T-helper 1 cell (primary cell): ENCODE measurements at regions not wholly inside any gene's neighbourhood (a gene's known extent, or its start where the extent isn't known, plus 50 kb on each side); places are given as distances from the start of the nearest gene placed in this dataset.

Source experiments
- DNase-seq, 5 donors: peaks; one replicate each; pipeline ENCODE4 v3.0.0-alpha.2; 2012 to 2020

DNA sequence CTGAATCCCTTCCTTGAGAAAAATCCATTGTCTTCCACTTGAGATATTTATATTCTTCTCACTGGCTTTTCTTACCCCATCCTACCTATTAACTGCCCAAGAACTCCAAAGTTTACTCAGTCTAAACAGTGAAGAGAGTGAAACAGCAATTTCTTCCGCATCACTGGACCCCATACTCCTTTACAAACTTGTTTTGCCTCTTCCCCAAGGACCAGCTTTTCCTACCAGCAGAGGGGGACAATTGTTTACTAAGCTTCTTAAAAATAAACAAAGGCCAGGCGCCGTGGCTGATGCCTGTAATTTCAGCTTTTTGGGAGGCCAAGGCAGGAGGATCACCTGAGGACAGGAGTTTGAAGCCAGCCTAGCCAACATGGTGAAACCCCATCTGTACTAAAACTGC lies 52.0 kb downstream of the LRATD1 start:
- DNase-seq, result no peak

GRCh38 chr2:14690926-14691325 lies 58.4 kb downstream of the LRATD1 start:
- no peak for DNase-seq

- DNase-seq, result no peak
Measured at GRCh38 chr2:14693874-14694273, 61.4 kb downstream of the LRATD1 start.

GRCh38 chr2:14700753-14701152 lies 68.2 kb downstream of the LRATD1 start:
- DNase-seq, result no peak

DNA sequence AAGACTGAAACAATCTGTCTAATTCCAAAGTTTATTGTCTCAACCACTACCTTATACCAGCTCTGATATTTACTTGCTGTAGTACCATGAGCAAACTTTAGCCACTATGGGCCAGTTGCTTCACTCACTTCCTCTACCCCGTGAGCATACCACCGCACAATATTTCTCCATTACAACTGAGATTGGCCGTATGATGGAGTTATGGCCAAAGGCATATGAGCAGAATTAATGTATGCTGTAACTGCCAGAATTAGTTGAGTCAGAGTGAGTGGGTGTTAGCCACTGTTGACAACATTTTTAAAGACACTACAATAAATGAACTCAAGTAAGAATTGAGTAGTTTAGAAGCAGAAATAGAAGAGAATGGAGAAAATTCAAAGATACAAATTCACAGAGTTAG lies 69.7 kb downstream of the LRATD1 start:
- no peak for DNase-seq

DNA sequence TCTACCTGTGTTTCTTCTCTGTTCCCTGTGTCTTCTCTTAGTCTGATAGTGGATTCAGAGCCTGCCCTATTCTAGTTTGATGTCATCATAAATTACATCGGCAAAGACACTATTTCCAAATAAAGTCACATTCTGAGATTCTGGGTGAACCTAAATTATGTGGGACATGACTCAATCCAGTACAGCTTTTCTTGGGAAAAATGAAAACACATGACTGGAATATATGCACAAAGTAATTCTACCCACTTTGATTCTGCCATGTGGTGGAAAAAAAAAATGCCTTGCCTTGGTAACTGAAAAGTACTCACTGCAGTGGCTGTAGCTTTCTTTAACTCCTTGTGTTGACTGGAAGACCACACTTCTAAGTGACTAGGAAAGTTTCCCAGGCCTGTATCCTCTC lies 73.7 kb downstream of the LRATD1 start:
- DNase-seq, result no peak

GRCh38 chr2:14712111-14712510 lies 79.6 kb downstream of the LRATD1 start:
- DNase-seq, result no peak

GRCh38 chr2:14713248-14713647 lies 80.7 kb downstream of the LRATD1 start:
- no peak for DNase-seq

DNA sequence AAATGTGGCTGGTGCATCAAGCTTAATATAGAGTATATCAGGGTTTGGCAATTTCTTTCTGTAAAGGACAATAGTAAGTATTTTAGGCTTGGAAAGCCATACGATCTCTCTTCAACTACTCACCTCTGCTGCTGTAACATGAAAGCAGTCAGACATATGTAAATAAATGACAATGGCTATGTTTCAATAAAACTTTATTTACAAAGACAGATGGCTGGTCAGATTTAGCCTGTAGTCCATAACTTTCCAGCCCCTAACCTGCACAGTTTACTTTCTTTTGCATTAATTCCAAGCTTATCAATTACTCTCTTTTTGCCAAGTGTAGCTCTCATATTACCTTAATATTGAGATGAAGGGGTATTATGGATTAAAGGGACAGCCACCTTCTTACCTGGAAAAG lies 83.1 kb downstream of the LRATD1 start:
- no peak for DNase-seq

GRCh38 chr2:14716319-14716718 lies 83.8 kb downstream of the LRATD1 start:
- DNase-seq, result no peak

DNA sequence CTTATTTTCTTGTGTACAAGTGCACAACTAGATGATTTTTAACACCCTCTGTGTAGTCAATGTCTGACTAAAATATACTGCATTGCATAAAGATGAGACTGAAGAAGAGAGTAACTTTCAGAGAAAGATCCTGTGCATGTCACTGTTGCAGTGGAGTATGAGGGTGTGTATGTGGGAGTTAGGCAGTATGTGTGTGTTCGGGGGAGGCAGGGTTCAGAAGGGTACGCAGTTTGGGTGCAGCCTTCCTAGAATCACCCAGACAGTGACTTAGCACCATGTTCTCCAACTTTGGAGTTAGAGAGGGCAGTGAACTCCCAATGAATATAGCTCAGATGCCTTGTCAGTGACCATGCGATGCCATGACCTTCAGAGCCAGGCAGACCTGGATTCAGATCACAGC lies 84.6 kb downstream of the LRATD1 start:
- DNase-seq, result no peak

- DNase-seq, result no peak
Measured at GRCh38 chr2:14720319-14720718, 87.8 kb downstream of the LRATD1 start.

DNA sequence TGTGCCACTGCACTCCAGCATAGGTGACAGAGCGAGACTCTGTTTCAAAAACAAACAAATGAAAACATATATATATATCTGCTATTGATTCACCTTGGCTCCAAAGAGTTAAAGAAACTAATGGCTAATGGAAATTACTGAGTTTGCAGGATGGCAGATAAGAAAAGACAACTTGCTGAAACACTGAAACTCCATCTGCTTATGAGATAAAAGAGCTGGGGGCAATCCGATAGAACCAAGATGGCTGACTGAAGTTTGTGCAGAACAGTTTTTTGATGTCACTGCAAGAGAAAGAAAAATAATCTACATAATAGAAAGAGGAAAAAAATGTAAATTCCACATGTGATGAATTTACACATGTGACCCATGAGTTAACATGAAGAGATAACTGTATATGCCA lies 88.2 kb downstream of the LRATD1 start:
- no peak for DNase-seq

- no peak for DNase-seq
Measured at GRCh38 chr2:14722904-14723570, 90.5 kb downstream of the LRATD1 start.

GRCh38 chr2:14723684-14724083 lies 91.2 kb downstream of the LRATD1 start:
- no peak for DNase-seq

- no peak for DNase-seq
Measured at GRCh38 chr2:14735696-14736095, 103.2 kb downstream of the LRATD1 start.

- no peak for DNase-seq
Measured at GRCh38 chr2:14737201-14737600, 104.7 kb downstream of the LRATD1 start.

- DNase-seq, result no peak
Measured at GRCh38 chr2:14743861-14744260, 111.3 kb downstream of the LRATD1 start.

- no peak for DNase-seq
Measured at GRCh38 chr2:14745288-14746076, 113.0 kb downstream of the LRATD1 start.

DNA sequence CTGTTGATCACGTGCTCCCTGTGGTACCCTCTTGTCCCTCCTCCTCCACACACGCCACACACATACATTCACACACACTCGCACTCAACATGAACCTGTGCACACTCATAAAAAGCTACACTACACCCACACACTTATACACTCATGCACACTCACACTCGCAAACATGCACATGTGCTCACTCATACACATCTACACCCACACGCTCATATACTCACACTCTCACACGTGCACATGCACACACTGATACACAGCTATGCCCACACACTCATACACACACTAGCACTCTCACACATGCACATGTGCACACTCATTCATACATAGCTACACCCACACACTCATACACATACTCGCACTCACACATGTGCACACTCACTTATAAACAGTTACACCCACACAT lies 113.6 kb downstream of the LRATD1 start:
- no peak for DNase-seq

- DNase-seq, result no peak
Measured at GRCh38 chr2:14747447-14747846, 114.9 kb downstream of the LRATD1 start.

DNA sequence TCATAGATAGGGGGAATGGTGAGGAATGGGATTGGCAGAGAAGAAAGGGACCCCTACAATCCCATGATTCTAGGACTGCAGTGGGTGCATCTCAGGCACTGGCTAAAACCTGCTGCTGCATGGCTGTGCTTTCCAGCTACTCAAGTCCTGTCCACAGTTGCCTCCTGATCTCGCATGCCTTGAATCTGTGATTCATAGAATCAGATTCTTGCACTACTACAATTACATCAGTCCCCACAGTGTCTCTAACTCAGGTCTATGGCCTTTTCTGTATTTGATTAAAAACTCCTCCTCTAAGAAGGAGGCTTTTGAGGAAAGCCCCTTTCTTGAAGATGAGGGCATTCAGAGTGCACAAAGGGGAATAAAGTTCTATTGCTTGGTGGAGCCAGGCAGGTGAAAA lies 117.4 kb downstream of the LRATD1 start:
- no peak for DNase-seq

DNA sequence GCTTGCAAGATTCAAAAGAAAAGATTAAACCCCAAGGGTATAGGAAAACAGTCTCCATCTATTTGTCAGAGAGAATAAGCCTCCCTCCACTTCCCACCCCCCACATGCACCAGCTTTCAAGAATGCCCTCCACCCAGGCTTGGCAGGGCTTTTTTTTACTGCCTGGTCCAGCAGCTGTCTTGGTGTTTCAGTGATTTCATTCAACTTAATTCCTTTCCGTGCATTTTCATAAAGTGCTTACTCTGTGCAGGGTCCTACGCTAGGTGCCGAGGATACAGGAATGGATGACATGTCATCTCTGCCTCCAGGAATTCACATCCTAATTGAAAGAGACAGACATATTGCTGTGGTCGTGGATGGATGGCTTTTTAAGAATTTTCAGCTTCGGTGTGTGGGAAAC lies 117.9 kb downstream of the LRATD1 start:
- no peak for DNase-seq

DNA sequence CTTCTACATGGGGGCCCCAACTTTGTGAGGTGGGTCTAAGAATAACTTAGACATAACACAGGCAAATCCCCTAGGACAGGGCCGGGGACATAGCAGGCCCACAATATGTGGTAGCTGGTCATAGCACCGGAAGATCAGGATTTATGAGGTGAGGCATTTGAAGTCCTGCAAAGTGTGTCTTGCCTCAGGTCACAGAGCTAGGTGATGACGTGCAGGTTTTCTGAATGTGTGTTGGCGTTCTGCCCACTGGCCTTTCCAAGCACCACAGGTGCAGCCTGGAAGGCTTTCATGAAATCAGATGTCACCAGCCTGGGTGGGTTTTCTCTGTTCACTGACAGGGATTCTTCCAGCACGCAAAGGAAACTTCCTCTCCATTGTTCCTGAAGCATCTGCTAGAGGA lies 119.1 kb downstream of the LRATD1 start:
- DNase-seq, result no peak

DNA sequence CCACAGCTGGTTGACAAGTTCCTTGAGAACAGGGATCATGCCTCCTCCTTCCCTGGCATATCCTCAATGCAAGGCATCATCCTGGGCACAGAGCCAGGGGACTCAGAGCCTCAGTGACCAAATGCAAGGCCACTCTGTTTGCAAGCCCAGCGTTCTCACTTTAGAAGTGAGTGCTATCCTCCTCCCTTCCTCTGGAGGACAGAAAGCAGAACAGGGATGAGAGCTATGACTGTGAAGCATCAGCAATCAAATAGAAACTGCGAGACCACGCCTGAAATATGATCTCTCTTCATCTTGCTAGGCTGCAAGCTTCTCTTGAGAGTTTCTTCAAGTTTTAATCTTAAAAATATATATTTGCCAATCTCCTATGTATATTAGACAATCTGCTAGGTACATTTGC lies 119.8 kb downstream of the LRATD1 start:
- no peak for DNase-seq
